OCI-LY7 (cell line): ENCODE measurements at regions not wholly inside any gene's neighbourhood (a gene's known extent, or its start where the extent isn't known, plus 50 kb on each side); places are given as distances from the start of the nearest gene placed in this dataset.

Experiments used
- BruUV-seq: library from RNA; stranded (reverse); fragments of 400-500 nt; replicated peaks from 2 replicates; lab custom pipeline; 2021; lab: Mats Ljungman, UMichigan
- CTCF ChIA-PET: fragments of 300-600 bp; sonication (Branson Sonifier 250); formaldehyde crosslinking; loops from one replicate; lab custom pipeline; 2022; ENCODE audit warnings: antibody characterized with exemption; ENCODE audit not compliant: unreplicated experiment; lab: Charles Lee
- POLR2A ChIA-PET: fragments of 300-600 bp; sonication (Branson Sonifier 250); formaldehyde crosslinking; loops from one replicate; lab custom pipeline; 2022; ENCODE audit warnings: antibody characterized with exemption; lab: Charles Lee
- DNase-seq: peaks from one replicate; pipeline ENCODE4 v3.0.0-alpha.2; 2015; ENCODE audit warnings: low spot score
- H2AFZ ChIP-seq: fragments of 200-600 bp; sonication (generic), shearing (Covaris generic); 2 replicates; pipeline ENCODE4 v1.6.1; 2014; ENCODE audit warnings: mild to moderate bottlenecking, antibody characterized with exemption, low read length, moderate library complexity
- H3K27ac ChIP-seq: fragments of 200-600 bp; sonication (generic); 2 replicates; pipeline ENCODE4 v1.5.1; 2014; ENCODE audit warnings: mixed run types, low read depth, mild to moderate bottlenecking, moderate library complexity, low read length, inconsistent platforms; ENCODE audit not compliant: poor library complexity, severe bottlenecking
- H3K36me3 ChIP-seq: fragments of 200-600 bp; sonication (generic); 2 replicates; pipeline ENCODE4 v1.6.1; 2014; ENCODE audit warnings: mild to moderate bottlenecking, antibody characterized with exemption, low read length, moderate library complexity, mixed read lengths; ENCODE audit not compliant: insufficient read depth
- H3K4me1 ChIP-seq: fragments of 200-600 bp; sonication (generic); 2 replicates; pipeline ENCODE4 v1.5.1; 2014; ENCODE audit warnings: mild to moderate bottlenecking, low read length; ENCODE audit not compliant: insufficient read depth, poor library complexity, severe bottlenecking
- H3K4me2 ChIP-seq: fragments of 200-600 bp; sonication (generic); 2 replicates; pipeline ENCODE4 v1.6.1; 2014; ENCODE audit warnings: mild to moderate bottlenecking, low read length
- H3K4me3 ChIP-seq: fragments of 200-600 bp; sonication (generic); 2 replicates; pipeline ENCODE4 v1.5.1; 2014; ENCODE audit warnings: mild to moderate bottlenecking, low read depth, low read length; ENCODE audit not compliant: poor library complexity, severe bottlenecking
- H3K79me2 ChIP-seq: fragments of 200-600 bp; sonication (generic); 2 replicates; pipeline ENCODE4 v1.6.1; 2016; ENCODE audit warnings: low read depth, mild to moderate bottlenecking, low read length, moderate library complexity, mixed read lengths; ENCODE audit not compliant: insufficient read depth
- H3K9me2 ChIP-seq: fragments of 200-600 bp; sonication (generic); 2 replicates; pipeline ENCODE4 v1.6.1; 2016; ENCODE audit warnings: mild to moderate bottlenecking, low read length, mixed read lengths; ENCODE audit not compliant: insufficient read depth
- H3K9me3 ChIP-seq: fragments of 200-600 bp; sonication (generic); 2 replicates; pipeline ENCODE4 v1.6.1; 2014; ENCODE audit warnings: mild to moderate bottlenecking, mixed run types, low read length, mixed read lengths
- H4K20me1 ChIP-seq: fragments of 200-600 bp; sonication (generic); 2 replicates; pipeline ENCODE4 v1.6.1; 2014; ENCODE audit warnings: mild to moderate bottlenecking, antibody characterized with exemption, low read length, moderate library complexity, mixed read lengths; ENCODE audit not compliant: insufficient read depth
- EZH2phosphoT487 ChIP-seq: fragments of 200-600 bp; sonication (generic); IDR thresholded peaks from 2 replicates; pipeline ENCODE4 v1.6.1; 2018; ENCODE audit warnings: low read depth, borderline replicate concordance, mild to moderate bottlenecking, mixed run types, antibody characterized with exemption, low read length, moderate library complexity, mixed read lengths
- intact Hi-C: fragments of 100-400 bp; cut with micrococcal nuclease; formaldehyde crosslinking; loops from one replicate; pipeline ENCODE4 v1.10.0; 2022; ENCODE audit not compliant: unreplicated experiment
- TF ChIP-seq, protein P1 (sequence below): fragments of 200-600 bp; sonication (generic); conservative IDR thresholded peaks from 2 replicates; pipeline ENCODE4 v1.5.1; 2014; ENCODE audit warnings: mild to moderate bottlenecking, antibody characterized with exemption, low read length, moderate library complexity, mixed read lengths

GRCh38 chr10:84824525-84824924 lies 496.1 kb downstream of the CCSER2 start:
- BruUV-seq = no TSS peak
- H3K27ac ChIP-seq = no peak overlapping the region
- H3K9me2 ChIP-seq = no peaks in the 10 kb centered on the region
- intact Hi-C loops = no loop called here
- no peak for DNase-seq
- H3K4me1 ChIP-seq = no peaks in the 10 kb centered on the region
- H3K9me3 ChIP-seq = no peaks in the 10 kb centered on the region
- POLR2A ChIA-PET = no interaction called here
- H3K4me3 ChIP-seq = no peak overlapping the region
- H3K79me2 ChIP-seq = no peaks in the 10 kb centered on the region
- no peaks in the 10 kb centered on the region for H3K36me3 ChIP-seq
- no peak overlapping the region for H2AFZ ChIP-seq
- TF ChIP-seq EZH2phosphoT487 = no peak
- TF ChIP-seq, protein P1, sequence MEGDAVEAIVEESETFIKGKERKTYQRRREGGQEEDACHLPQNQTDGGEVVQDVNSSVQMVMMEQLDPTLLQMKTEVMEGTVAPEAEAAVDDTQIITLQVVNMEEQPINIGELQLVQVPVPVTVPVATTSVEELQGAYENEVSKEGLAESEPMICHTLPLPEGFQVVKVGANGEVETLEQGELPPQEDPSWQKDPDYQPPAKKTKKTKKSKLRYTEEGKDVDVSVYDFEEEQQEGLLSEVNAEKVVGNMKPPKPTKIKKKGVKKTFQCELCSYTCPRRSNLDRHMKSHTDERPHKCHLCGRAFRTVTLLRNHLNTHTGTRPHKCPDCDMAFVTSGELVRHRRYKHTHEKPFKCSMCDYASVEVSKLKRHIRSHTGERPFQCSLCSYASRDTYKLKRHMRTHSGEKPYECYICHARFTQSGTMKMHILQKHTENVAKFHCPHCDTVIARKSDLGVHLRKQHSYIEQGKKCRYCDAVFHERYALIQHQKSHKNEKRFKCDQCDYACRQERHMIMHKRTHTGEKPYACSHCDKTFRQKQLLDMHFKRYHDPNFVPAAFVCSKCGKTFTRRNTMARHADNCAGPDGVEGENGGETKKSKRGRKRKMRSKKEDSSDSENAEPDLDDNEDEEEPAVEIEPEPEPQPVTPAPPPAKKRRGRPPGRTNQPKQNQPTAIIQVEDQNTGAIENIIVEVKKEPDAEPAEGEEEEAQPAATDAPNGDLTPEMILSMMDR = no peak
- CTCF ChIA-PET = no interaction called here
- H3K4me2 ChIP-seq = no peak overlapping the region
- no peaks in the 10 kb centered on the region for H4K20me1 ChIP-seq

DNA sequence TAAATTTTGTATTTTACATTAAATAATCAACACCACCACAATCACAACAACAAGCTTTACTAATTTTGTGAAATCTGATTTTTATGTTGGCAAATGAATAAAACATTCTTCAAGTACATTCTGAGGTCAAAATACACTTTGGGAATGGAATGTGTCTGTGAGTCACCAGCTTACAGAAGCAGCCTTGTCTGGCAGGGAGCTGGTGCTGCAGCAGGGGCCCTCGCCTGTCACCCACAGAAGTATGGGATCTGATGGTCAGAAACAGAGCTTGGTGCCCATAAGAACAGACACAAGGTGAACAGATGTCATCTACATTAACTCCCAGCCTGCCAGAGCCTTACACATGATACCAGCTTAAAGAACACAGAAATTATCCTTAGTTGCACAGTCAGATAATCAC lies 496.9 kb downstream of the CCSER2 start:
- intact Hi-C loops = no loop called here
- TF ChIP-seq, protein P1 = no peak
- no peak for TF ChIP-seq EZH2phosphoT487
- no TSS peak for BruUV-seq

GRCh38 chr10:84826704-84827103 lies 498.3 kb downstream of the CCSER2 start:
- Histone ChIP-seq H3K4me1 (no peaks in the 10 kb centered on the region), H3K27ac (no peak overlapping the region), H4K20me1 (no peaks in the 10 kb centered on the region), H3K36me3 (no peaks in the 10 kb centered on the region), H3K9me2 (no peaks in the 10 kb centered on the region), H2AFZ (no peak overlapping the region), H3K9me3 (no peaks in the 10 kb centered on the region), H3K79me2 (no peaks in the 10 kb centered on the region), H3K4me2 (no peak overlapping the region), H3K4me3 (no peak overlapping the region)
- no TSS peak for BruUV-seq
- DNase-seq = no peak
- ChIA-PET CTCF (no interaction called here), POLR2A (interaction anchor here (1.0 kb wide), 1 partner anchor 16 kb away, joined by 3 read pairs; no protein-coding TSS in a partner anchor)
- TF ChIP-seq, protein P1 = no peak
- no peak for TF ChIP-seq EZH2phosphoT487
- intact Hi-C loops = no loop called here

More for the DNA sequence above, 496.9 kb downstream of the CCSER2 start:
- Histone ChIP-seq H3K4me3 (no peak overlapping the region), H3K9me2 (no peaks in the 10 kb centered on the region), H3K9me3 (no peaks in the 10 kb centered on the region), H3K27ac (no peak overlapping the region), H3K36me3 (no peaks in the 10 kb centered on the region), H3K4me1 (no peaks in the 10 kb centered on the region), H3K4me2 (no peak overlapping the region), H3K79me2 (no peaks in the 10 kb centered on the region), H2AFZ (no peak overlapping the region), H4K20me1 (no peaks in the 10 kb centered on the region)
- ChIA-PET POLR2A (no interaction called here), CTCF (no interaction called here)
- DNase-seq = no peak
